ENCODE measurements at regions not wholly inside any gene's neighbourhood (a gene's known extent, or its start where the extent isn't known, plus 50 kb on each side); places are given as distances from the start of the nearest gene placed in this dataset.

- no peak for DNase-seq (ENCODE audit: low read depth in 3 of 3, low spot score in 2 of 3)
These were observed 248.6 kb upstream of the NR4A3 start for GRCh38 chr9:99573085-99573484.

DNA sequence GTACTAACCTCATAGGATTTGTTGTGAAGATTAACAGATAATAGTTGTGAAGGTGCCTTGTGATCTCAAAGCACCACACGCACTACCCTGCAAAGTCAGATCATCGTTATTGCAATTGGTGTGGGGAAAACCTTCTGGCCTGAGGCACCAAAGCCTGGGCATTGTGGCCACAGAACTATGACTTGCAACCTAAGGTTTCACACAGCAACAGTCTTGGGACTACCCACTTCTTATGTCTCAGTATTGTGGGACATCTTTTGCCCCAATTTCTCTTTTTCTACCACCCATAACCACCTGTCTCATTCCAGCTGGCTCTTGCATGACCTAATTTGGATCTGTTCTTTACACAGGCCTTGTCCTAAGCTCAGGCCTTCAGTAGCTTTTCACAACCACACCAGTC lies 247.8 kb upstream of the NR4A3 start:
- DNase-seq (ENCODE audit: low read depth in 3 of 3, low spot score in 2 of 3) = no peak

DNA sequence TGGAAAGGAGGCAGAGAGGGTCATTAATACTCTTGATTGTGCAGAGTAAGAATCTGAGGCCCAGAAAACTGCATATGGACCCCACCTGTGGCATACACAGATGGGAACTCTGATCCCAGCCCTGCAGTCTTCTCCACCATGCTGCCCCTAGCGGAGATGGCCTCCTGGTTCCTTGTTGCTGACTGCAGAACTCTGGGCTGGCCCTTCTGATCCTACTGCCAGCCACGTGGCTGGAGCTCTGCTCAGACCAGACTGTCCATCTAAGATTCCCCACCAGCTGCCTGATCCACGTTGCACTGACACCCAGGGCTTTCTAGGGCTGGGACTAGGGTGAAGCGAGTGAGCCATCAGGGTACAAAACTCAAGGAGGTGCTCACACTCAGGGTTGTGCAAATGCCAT lies 245.7 kb upstream of the NR4A3 start:
- no peak for DNase-seq (ENCODE audit: low read depth in 3 of 3, low spot score in 2 of 3)

- DNase-seq (ENCODE audit: low read depth in 3 of 3, low spot score in 2 of 3) = no peak
These were observed 244.8 kb upstream of the NR4A3 start for GRCh38 chr9:99576876-99577275.

- no peak for DNase-seq (ENCODE audit: low read depth in 3 of 3, low spot score in 2 of 3)
These were observed 244.3 kb upstream of the NR4A3 start for GRCh38 chr9:99577351-99577750.

- DNase-seq (ENCODE audit: low read depth in 3 of 3, low spot score in 2 of 3) = no peak
These were observed 243.0 kb upstream of the NR4A3 start for GRCh38 chr9:99578666-99579065.

GRCh38 chr9:99579964-99580363 lies 241.7 kb upstream of the NR4A3 start:
- DNase-seq (ENCODE audit: low read depth in 3 of 3, low spot score in 2 of 3) = no peak

DNA sequence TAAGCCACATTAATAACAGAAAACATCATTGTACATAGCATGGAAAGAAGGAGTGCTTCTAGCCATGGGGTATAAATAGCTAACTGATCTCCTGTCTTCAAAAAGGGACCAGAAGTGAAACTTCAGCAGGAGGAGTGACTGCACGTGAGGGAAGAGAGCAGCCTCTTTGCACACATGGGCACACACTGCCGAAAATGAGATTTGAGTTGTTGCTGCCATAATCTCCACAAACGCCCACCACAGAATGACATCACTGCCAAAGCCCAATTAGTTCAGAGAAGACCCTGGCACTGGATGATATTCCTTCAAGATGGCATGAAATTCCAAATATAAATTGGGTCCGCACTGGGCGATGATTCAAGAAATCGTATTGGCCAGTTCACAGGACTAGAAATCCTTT lies 238.9 kb upstream of the NR4A3 start:
- no peak for DNase-seq (ENCODE audit: low read depth in 3 of 3, low spot score in 2 of 3)

DNA sequence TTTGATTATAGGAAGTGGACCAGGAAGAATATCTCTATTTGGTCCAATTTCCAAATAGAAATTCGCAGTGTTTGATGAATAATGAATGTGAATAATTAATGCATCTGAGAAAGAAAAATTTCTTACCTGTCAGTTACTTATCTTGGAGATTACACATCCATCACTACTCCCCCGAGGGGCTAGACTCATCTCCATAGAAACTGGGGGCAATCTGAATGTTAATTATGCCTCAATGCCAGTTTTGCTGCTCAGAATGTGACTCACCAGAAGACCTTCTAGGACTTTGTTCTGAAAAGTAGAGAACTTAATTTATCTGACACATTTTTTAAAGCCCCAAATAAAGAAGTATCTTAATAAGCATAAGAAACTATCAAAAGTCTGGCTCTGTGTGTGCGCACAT lies 233.4 kb upstream of the NR4A3 start:
- no peak for DNase-seq (ENCODE audit: low read depth in 3 of 3, low spot score in 2 of 3)

- no peak for DNase-seq (ENCODE audit: low read depth in 3 of 3, low spot score in 2 of 3)
These were observed 232.9 kb upstream of the NR4A3 start for GRCh38 chr9:99588747-99589146.

DNA sequence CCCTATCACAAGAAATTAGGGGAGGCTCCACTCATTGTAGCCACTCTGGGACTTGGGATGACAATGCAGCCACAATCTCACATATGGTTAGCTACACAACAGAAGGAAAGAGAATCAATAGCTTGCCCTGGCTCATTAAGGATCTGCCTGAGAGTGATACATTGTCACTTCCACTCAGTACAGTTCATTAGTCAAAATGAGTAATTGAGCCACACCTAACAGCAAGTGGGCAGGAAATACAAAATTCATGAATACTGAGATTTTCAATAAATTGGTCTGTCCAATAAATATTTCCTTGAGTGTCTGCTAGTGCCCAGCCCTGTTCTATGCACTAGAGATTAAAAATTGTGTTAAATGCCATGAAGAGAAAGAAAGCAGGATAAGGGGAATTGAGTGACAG lies 231.3 kb upstream of the NR4A3 start:
- DNase-seq (ENCODE audit: low read depth in 3 of 3, low spot score in 2 of 3) = no peak

- no peak for DNase-seq (ENCODE audit: low read depth in 3 of 3, low spot score in 2 of 3)
These were observed 230.8 kb upstream of the NR4A3 start for GRCh38 chr9:99590840-99591239.

GRCh38 chr9:99591770-99592169 lies 229.9 kb upstream of the NR4A3 start:
- DNase-seq (ENCODE audit: low read depth in 3 of 3, low spot score in 2 of 3) = no peak

GRCh38 chr9:99592834-99593574 lies 228.7 kb upstream of the NR4A3 start:
- DNase-seq (ENCODE audit: low read depth in 3 of 3, low spot score in 2 of 3) = no peak

GRCh38 chr9:99593610-99594009 lies 228.1 kb upstream of the NR4A3 start:
- no peak for DNase-seq (ENCODE audit: low read depth in 3 of 3, low spot score in 2 of 3)

DNA sequence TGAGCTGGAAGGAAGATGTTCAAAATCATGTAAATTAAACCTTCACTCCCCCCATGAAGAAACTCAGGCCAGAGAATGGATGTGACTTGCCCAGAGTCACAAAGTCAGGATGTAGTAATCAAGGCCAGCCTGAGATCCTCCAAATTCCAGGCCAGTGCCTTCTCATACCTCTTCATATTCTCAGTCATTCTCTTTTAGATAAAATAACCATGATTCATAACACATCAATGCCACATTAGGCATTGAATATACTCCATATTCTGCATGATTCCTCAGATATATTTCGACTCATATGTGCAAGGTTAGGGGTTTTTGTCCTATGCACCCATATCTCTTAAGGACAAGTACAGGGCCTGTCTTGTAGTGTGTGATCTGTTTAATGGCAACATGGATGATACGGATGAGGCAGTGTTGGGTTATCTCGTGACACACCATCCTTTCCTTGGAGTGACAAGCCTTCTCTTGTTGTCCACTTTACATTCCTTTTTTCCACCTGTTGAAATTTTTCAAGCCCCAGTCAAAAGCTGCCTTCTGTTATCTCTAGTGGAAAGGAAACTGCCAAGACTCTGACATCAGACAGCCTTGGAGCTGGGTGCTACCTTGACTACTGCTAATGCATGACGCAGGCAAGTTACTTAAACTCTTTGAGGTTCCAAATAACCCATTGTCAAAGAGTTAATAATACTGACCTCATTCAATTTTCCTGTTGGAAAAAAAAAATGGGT lies 227.5 kb upstream of the NR4A3 start:
- no peak for DNase-seq (ENCODE audit: low read depth in 3 of 3, low spot score in 2 of 3)

- no peak for DNase-seq (ENCODE audit: low read depth in 3 of 3, low spot score in 2 of 3)
These were observed 225.9 kb upstream of the NR4A3 start for GRCh38 chr9:99595796-99596195.

DNA sequence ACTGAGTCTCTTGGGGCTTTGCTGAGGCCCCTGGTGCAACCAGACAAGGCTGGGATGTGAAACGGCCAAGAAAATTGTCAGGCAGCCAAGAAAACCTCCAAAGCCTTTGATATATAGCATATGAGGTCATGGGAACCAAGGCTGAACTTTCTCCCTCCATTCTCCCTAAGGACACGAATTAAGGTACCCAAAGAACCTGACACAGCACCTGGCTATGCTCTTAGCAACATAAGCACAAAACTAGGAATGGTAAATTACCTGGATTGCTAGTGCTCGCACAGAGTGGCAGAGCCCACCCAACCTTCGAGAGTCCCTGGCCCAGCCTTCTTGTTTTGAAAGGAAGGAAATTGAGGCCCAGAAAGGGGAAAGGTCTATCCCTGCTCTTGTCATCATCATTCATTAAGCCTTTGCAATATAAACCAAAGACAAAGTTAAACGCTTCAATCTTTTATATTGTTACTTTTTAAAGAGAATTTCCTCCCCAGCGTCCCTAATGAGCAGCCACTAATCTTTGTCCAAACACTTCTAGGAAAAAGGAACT lies 220.0 kb upstream of the NR4A3 start:
- peak; percentile 63 to 74 (median 69) for DNase-seq (ENCODE audit: low read depth in 3 of 3, low spot score in 2 of 3)

GRCh38 chr9:99602854-99603253 lies 218.8 kb upstream of the NR4A3 start:
- DNase-seq (ENCODE audit: low read depth in 3 of 3, low spot score in 2 of 3) = no peak

GRCh38 chr9:99605016-99605743 lies 216.5 kb upstream of the NR4A3 start:
- DNase-seq (ENCODE audit: low read depth in 3 of 3, low spot score in 2 of 3) = no peak

DNA sequence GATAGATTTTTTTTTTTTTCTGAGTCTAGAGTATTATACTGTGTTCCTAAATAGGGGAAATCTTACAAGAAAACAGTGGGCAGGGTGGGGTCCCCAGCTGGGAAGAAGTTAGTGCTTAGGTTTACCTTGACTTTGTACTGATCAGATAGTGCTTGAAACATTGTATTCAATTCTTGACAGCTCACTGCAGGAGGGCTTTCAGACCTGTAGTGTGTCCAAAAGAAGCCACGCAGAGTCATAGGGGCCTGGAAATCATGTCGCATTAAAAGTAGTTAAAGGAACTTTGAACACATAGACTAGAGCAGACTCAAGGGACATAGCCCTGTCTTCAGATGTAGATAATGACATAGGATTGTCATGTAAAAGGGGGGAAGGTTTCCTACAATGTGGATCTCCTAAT lies 215.4 kb upstream of the NR4A3 start:
- DNase-seq (ENCODE audit: low read depth in 3 of 3, low spot score in 2 of 3) = no peak

- DNase-seq (ENCODE audit: low read depth in 3 of 3, low spot score in 2 of 3) = no peak
These were observed 214.7 kb upstream of the NR4A3 start for GRCh38 chr9:99606957-99607356.

Data from right renal cortex interstitium (tissue), 3 donors.